ENCODE measurements at regions not wholly inside any gene's neighbourhood (a gene's known extent, or its start where the extent isn't known, plus 50 kb on each side); places are given as distances from the start of the nearest gene placed in this dataset.
"Not testable (repeated sequence)": the region's sequence is repeated elsewhere in the genome, so short reads cannot be mapped to it uniquely, and the experiment has no call there.

GRCh38 chr10:81248886-81249285 is 626.1 kb upstream of the NRG3 start:
- TF ChIP-seq POLR2AphosphoS5 (IDR thresholded peaks at IDR 0.05; ENCODE audit: low read depth) (no peak), CTCF (IDR thresholded peaks at IDR 0.05; ENCODE audit: insufficient read depth, low read length) (no peak), SPI1 (IDR thresholded peaks at IDR 0.05; ENCODE audit: borderline replicate concordance, low read depth) (no peak), GABPA (IDR thresholded peaks at IDR 0.05; ENCODE audit: low read depth) (no peak)
- TF ChIP-seq, protein P1, sequence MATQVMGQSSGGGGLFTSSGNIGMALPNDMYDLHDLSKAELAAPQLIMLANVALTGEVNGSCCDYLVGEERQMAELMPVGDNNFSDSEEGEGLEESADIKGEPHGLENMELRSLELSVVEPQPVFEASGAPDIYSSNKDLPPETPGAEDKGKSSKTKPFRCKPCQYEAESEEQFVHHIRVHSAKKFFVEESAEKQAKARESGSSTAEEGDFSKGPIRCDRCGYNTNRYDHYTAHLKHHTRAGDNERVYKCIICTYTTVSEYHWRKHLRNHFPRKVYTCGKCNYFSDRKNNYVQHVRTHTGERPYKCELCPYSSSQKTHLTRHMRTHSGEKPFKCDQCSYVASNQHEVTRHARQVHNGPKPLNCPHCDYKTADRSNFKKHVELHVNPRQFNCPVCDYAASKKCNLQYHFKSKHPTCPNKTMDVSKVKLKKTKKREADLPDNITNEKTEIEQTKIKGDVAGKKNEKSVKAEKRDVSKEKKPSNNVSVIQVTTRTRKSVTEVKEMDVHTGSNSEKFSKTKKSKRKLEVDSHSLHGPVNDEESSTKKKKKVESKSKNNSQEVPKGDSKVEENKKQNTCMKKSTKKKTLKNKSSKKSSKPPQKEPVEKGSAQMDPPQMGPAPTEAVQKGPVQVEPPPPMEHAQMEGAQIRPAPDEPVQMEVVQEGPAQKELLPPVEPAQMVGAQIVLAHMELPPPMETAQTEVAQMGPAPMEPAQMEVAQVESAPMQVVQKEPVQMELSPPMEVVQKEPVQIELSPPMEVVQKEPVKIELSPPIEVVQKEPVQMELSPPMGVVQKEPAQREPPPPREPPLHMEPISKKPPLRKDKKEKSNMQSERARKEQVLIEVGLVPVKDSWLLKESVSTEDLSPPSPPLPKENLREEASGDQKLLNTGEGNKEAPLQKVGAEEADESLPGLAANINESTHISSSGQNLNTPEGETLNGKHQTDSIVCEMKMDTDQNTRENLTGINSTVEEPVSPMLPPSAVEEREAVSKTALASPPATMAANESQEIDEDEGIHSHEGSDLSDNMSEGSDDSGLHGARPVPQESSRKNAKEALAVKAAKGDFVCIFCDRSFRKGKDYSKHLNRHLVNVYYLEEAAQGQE (IDR thresholded peaks at IDR 0.05; ENCODE audit: insufficient replicate concordance, low read depth), result no peak
- Histone ChIP-seq H3K27ac (replicated peaks) (no peak overlapping the region), H3K27me3 (ENCODE audit: insufficient read depth, poor library complexity, severe bottlenecking) (no peaks in the 10 kb centered on the region), H3K4me3 (replicated peaks; ENCODE audit: insufficient read depth, low read length) (no peak overlapping the region)
- DNase-seq (ENCODE audit: low read depth in 1 of 2, low spot score in 1 of 2), result no peak

GRCh38 chr10:81251457-81252115 is 623.4 kb upstream of the NRG3 start:
- no peak for TF ChIP-seq SPI1 (IDR thresholded peaks at IDR 0.05; ENCODE audit: borderline replicate concordance, low read depth)
- TF ChIP-seq, protein P1 (IDR thresholded peaks at IDR 0.05; ENCODE audit: insufficient replicate concordance, low read depth), result no peak
- no peak for TF ChIP-seq POLR2AphosphoS5 (IDR thresholded peaks at IDR 0.05; ENCODE audit: low read depth)
- no peak for TF ChIP-seq GABPA (IDR thresholded peaks at IDR 0.05; ENCODE audit: low read depth)
- TF ChIP-seq CTCF (IDR thresholded peaks at IDR 0.05; ENCODE audit: insufficient read depth, low read length), result no peak
- no peak overlapping the region for H3K4me3 ChIP-seq (replicated peaks; ENCODE audit: insufficient read depth, low read length)
- no peak for DNase-seq (ENCODE audit: low read depth in 1 of 2, low spot score in 1 of 2)
- H3K27me3 ChIP-seq (ENCODE audit: insufficient read depth, poor library complexity, severe bottlenecking), result no peaks in the 10 kb centered on the region
- no peak overlapping the region for H3K27ac ChIP-seq (replicated peaks)

- H3K4me3 ChIP-seq (replicated peaks; ENCODE audit: insufficient read depth, low read length); DNase-seq (ENCODE audit: low read depth in 1 of 2, low spot score in 1 of 2); H3K27me3 ChIP-seq (ENCODE audit: insufficient read depth, poor library complexity, severe bottlenecking); H3K27ac ChIP-seq (replicated peaks): not testable (repeated sequence)
Measured at GRCh38 chr10:81264991-81265390, 610.0 kb upstream of the NRG3 start.

DNA sequence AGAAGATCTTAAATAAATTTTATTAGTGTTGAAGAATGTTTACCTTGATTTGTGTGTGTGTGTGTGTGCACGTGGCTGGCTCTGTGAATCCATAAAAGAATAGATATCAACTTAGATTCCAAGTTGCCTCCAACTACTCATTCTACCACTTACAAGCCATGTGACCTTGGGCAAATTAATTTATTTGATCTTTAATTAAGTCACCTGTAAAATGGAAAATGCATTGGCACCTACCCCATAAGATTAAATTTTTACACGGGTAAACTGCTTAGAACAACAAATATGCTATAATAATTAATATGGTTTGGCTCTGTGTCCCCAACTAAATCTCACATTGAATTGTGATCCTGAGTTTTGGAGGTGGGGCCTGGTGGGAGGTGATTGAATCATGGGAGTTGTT is 604.9 kb upstream of the NRG3 start:
- Histone ChIP-seq H3K4me3 (replicated peaks; ENCODE audit: insufficient read depth, low read length) (no peak overlapping the region), H3K27ac (replicated peaks) (no peak overlapping the region), H3K27me3 (ENCODE audit: insufficient read depth, poor library complexity, severe bottlenecking) (peaks cover 2% of the 10 kb centered on the region)
- DNase-seq (ENCODE audit: low read depth in 1 of 2, low spot score in 1 of 2), result no peak
- TF ChIP-seq CTCF (IDR thresholded peaks at IDR 0.05; ENCODE audit: insufficient read depth, low read length), result no peak
- TF ChIP-seq POLR2AphosphoS5 (IDR thresholded peaks at IDR 0.05; ENCODE audit: low read depth), result no peak
- no peak for TF ChIP-seq GABPA (IDR thresholded peaks at IDR 0.05; ENCODE audit: low read depth)
- no peak for TF ChIP-seq SPI1 (IDR thresholded peaks at IDR 0.05; ENCODE audit: borderline replicate concordance, low read depth)
- TF ChIP-seq, protein P1 (IDR thresholded peaks at IDR 0.05; ENCODE audit: insufficient replicate concordance, low read depth), result no peak

Measured in HL-60 (cell line).